Gastroesophageal sphincter (tissue), 4 donors: ENCODE measurements at regions not wholly inside any gene's neighbourhood (a gene's known extent, or its start where the extent isn't known, plus 50 kb on each side); places are given as distances from the start of the nearest gene placed in this dataset.

Source experiments
- ATAC-seq: fragments of 150-250 bp; one replicate; pipeline ENCODE4 v1.9.1; 2016; ENCODE audit warnings: mild to moderate bottlenecking, moderate library complexity
- H3K27ac ChIP-seq, 4 donors: fragments of 200-600 bp; sonication (generic) in 3 of 4; 1 replicate in 3 of 4; 2 replicates in 1 of 4; pipeline ENCODE4 v1.5.1; 2016 to 2019
- H3K27me3 ChIP-seq: fragments of 200-600 bp; sonication (generic); one replicate; pipeline ENCODE4 v1.5.1; 2019
- H3K36me3 ChIP-seq, 2 donors: fragments of 200-600 bp; sonication (generic); one replicate each; pipeline ENCODE4 v1.5.1; 2019; ENCODE audit warnings: control low read depth in 1 of 2
- H3K4me1 ChIP-seq, 3 donors: fragments of 200-600 bp; sonication (generic); 1 replicate in 2 of 3; 2 replicates in 1 of 3; pipeline ENCODE4 v1.5.1; 2016 to 2019; ENCODE audit warnings: control low read depth in 2 of 3
- H3K4me3 ChIP-seq, 2 donors: fragments of 200-600 bp; sonication (generic); one replicate each; pipeline ENCODE4 v1.5.1; 2019; ENCODE audit warnings: mild to moderate bottlenecking in 1 of 2, moderate library complexity in 1 of 2
- H3K9me3 ChIP-seq, 3 donors: fragments of 200-600 bp; sonication (generic); one replicate each; pipeline ENCODE4 v1.5.1; 2017 to 2019; ENCODE audit warnings: control low read depth in 2 of 3
- EP300 ChIP-seq: sonication (generic); formaldehyde crosslinking; IDR thresholded peaks from one replicate; pipeline ENCODE4 v1.6.1; 2017; ENCODE audit warnings: antibody characterized with exemption, mild to moderate bottlenecking
- POLR2A ChIP-seq, 2 donors: fragments of 450-650 bp; IDR thresholded peaks; one replicate each; pipeline ENCODE4 v1.6.1; 2017; ENCODE audit warnings: antibody characterized with exemption in 2 of 2, mild to moderate bottlenecking in 2 of 2, moderate library complexity in 1 of 2
- POLR2AphosphoS5 ChIP-seq: sonication (generic); formaldehyde crosslinking; IDR thresholded peaks from one replicate; pipeline ENCODE4 v1.6.1; 2017; ENCODE audit warnings: antibody characterized with exemption
- WGBS, 2 donors: methylation state at CpG; one replicate each; pipeline ENCODE4 v1.1.5; 2018; ENCODE audit warnings: low coverage in 1 of 2; 5-methylcytosine and 5-hydroxymethylcytosine counted together
- TF ChIP-seq, protein P1 (sequence below), 4 experiments: fragments of 200-600 bp in 2 of 4; fragments of 450-650 bp in 2 of 4; sonication (generic) in 1 of 4; IDR thresholded peaks; one replicate each; pipeline ENCODE4 v1.5.1; 2017 to 2019; ENCODE audit warnings: antibody characterized with exemption in 4 of 4, mild to moderate bottlenecking in 2 of 4, moderate library complexity in 2 of 4

DNA sequence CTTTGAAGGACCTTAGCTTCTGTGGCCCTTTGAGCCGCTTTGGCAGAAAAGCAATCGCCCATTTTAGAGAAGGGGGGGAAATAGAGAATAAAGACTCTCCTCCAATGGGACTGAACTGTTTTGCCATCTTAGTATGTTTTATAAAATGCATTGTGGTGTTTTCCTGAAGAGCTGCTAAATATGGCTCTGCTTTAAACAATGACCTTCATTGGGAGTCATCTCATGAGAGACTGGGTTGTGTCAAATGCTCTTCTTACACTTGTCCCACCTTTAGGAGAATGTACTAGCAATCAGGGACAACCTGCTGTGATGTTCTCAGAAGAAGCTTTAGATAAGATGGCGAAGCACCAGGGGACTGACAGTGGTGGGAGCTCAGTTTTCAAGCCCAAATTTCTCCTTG, 418.9 kb upstream of the POU3F3 start:
- H3K9me3 ChIP-seq: no peaks in the 10 kb centered on the region
- no peak for ATAC-seq
- H3K36me3 ChIP-seq: no peaks in the 10 kb centered on the region
- WGBS, 2 donors: 89% methylated on average over 3 of the region's 3 CpGs; no CpG with 5 or more reads in 1 of the 2 donors
- peaks cover 40% of the 10 kb centered on the region for H3K27me3 ChIP-seq
- H3K4me3 ChIP-seq: no peak overlapping the region
- H3K4me1 ChIP-seq: no peaks in the 10 kb centered on the region
- H3K27ac ChIP-seq: no peak overlapping the region
- TF ChIP-seq, protein P1, sequence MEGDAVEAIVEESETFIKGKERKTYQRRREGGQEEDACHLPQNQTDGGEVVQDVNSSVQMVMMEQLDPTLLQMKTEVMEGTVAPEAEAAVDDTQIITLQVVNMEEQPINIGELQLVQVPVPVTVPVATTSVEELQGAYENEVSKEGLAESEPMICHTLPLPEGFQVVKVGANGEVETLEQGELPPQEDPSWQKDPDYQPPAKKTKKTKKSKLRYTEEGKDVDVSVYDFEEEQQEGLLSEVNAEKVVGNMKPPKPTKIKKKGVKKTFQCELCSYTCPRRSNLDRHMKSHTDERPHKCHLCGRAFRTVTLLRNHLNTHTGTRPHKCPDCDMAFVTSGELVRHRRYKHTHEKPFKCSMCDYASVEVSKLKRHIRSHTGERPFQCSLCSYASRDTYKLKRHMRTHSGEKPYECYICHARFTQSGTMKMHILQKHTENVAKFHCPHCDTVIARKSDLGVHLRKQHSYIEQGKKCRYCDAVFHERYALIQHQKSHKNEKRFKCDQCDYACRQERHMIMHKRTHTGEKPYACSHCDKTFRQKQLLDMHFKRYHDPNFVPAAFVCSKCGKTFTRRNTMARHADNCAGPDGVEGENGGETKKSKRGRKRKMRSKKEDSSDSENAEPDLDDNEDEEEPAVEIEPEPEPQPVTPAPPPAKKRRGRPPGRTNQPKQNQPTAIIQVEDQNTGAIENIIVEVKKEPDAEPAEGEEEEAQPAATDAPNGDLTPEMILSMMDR (IDR thresholded peaks at IDR 0.05): no peak
- no peak for TF ChIP-seq POLR2AphosphoS5
- no peak for TF ChIP-seq EP300
- no peak for TF ChIP-seq POLR2A (IDR thresholded peaks at IDR 0.05)

DNA sequence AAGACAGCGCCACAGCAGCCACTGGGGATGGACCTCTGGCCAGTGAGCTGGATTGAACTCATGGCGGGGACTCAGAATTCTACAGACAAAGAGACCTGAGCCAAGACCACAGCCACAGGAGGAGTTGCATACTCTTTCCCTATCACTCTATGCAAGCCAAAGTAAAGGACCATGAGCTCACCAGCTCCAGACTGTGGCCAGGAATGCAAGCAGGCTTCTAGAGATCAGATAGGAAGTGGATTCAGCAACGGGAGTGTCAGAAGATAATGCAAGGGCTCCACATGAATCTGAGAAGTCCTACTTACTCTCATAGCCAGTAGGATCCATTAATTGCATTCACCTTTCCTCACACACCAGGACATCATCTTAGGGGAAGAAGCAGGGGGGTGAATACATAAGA, 415.4 kb upstream of the POU3F3 start:
- no peaks in the 10 kb centered on the region for H3K4me1 ChIP-seq
- ATAC-seq: no peak
- H3K36me3 ChIP-seq: no peaks in the 10 kb centered on the region
- H3K9me3 ChIP-seq: no peaks in the 10 kb centered on the region
- H3K4me3 ChIP-seq: no peak overlapping the region
- no peak for TF ChIP-seq POLR2A (IDR thresholded peaks at IDR 0.05)
- no peak for TF ChIP-seq EP300
- TF ChIP-seq, protein P1 (IDR thresholded peaks at IDR 0.05): no peak
- TF ChIP-seq POLR2AphosphoS5: no peak
- no peak overlapping the region for H3K27ac ChIP-seq
- peaks cover 18% of the 10 kb centered on the region for H3K27me3 ChIP-seq
- WGBS, 2 donors: 57 to 93% methylated on average over 1 to 2 of the region's 3 CpGs

DNA sequence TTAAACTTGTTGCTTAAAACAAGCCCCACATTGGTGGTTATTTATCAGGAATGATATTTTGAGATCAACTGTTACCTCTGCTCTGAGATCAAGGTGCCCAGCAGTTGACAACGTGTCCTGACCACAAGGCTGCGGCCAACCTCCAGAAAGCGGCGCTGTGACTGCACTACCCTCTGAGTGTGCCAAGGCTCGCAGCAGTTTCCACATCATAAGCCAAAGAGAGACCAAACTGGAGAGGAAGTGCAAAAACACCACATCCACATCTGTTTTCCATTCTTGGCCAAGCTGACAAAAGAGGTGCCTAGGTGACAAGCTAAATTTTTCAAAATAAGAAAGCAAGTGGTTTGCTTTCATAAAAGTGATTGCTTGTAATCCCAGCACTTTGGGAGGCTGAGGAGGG, 410.8 kb upstream of the POU3F3 start:
- H3K4me1 ChIP-seq: no peaks in the 10 kb centered on the region
- no peaks in the 10 kb centered on the region for H3K36me3 ChIP-seq
- H3K27me3 ChIP-seq: no peaks in the 10 kb centered on the region
- no peak overlapping the region for H3K4me3 ChIP-seq
- no peaks in the 10 kb centered on the region for H3K9me3 ChIP-seq
- WGBS, 2 donors: 78% methylated on average over 4 of the region's 5 CpGs; no CpG with 5 or more reads in 1 of the 2 donors
- TF ChIP-seq EP300 (no peak), POLR2AphosphoS5 (no peak), POLR2A (IDR thresholded peaks at IDR 0.05) (no peak)
- TF ChIP-seq, protein P1 (IDR thresholded peaks at IDR 0.05): no peak
- ATAC-seq: no peak
- H3K27ac ChIP-seq: no peak overlapping the region

DNA sequence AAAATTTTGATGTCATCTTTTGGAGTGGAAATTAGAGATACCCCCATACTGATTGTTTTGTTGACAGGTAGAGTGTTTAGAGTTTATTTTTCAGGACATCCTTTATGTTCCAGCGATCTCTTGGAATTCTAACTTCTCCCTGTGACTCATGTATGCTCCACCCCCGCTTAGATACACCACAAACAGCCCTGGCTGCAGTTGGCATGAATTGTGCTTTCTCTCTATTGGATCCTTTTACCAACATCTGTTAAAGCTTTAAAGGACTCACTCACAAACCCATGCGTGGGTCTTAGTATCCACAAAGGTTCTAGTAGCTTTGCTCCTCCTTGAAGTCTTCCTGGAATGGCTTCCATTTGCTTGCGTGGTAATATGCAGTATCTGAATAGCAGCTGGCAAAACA, 409.5 kb upstream of the POU3F3 start:
- no peak for ATAC-seq
- WGBS, 2 donors: 66 to 80% methylated on average over 1 to 4 of the region's 4 CpGs
- no peaks in the 10 kb centered on the region for H3K36me3 ChIP-seq

DNA sequence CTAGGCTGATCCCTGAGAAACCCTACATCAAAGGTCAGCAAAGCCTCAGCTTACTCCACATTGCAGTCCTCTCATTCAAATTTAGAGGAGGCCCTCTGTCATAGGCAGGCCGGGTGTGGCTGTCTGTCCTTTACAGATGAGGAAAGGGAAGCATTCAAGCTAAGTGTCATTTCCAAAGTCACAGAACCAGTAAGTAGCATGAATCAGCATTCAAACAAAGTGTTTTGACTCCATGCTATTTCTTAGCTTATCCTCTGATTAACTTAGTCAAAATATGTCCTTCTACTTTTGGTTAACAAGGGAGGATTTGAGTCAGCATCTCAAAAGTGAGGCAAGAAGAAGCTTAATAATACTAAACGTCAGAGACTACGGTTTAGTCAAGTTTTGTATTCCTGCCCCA, 409.0 kb upstream of the POU3F3 start:
- no peaks in the 10 kb centered on the region for H3K27me3 ChIP-seq
- no peaks in the 10 kb centered on the region for H3K9me3 ChIP-seq
- no peak overlapping the region for H3K27ac ChIP-seq
- H3K4me1 ChIP-seq: no peaks in the 10 kb centered on the region
- H3K4me3 ChIP-seq: no peak overlapping the region
- TF ChIP-seq EP300 (no peak), POLR2A (IDR thresholded peaks at IDR 0.05) (no peak), POLR2AphosphoS5 (no peak)
- TF ChIP-seq, protein P1 (IDR thresholded peaks at IDR 0.05): no peak
- no peak for ATAC-seq
- 78% methylated on average over 2 of the region's 3 CpGs; no CpG with 5 or more reads in 1 of the 2 donors for WGBS, 2 donors
- no peaks in the 10 kb centered on the region for H3K36me3 ChIP-seq

More for the DNA sequence above, 409.5 kb upstream of the POU3F3 start:
- no peaks in the 10 kb centered on the region for H3K27me3 ChIP-seq
- no peak for TF ChIP-seq POLR2A (IDR thresholded peaks at IDR 0.05)
- no peak for TF ChIP-seq EP300
- TF ChIP-seq POLR2AphosphoS5: no peak
- TF ChIP-seq, protein P1 (IDR thresholded peaks at IDR 0.05): no peak
- H3K4me3 ChIP-seq: no peak overlapping the region
- H3K4me1 ChIP-seq: no peaks in the 10 kb centered on the region
- no peaks in the 10 kb centered on the region for H3K9me3 ChIP-seq
- no peak overlapping the region for H3K27ac ChIP-seq
